Astrocyte of the cerebellum (primary cell): ENCODE measurements at regions not wholly inside any gene's neighbourhood (a gene's known extent, or its start where the extent isn't known, plus 50 kb on each side); places are given as distances from the start of the nearest gene placed in this dataset.

Experiments
- DNase-seq: peaks from one replicate; pipeline ENCODE4 v3.0.0-alpha.2; 2011; ENCODE audit warnings: low read depth
- H3K4me3 ChIP-seq: 2 replicates; pipeline ENCODE4 v1.5.1; 2011; ENCODE audit warnings: mild to moderate bottlenecking, low read depth, low read length, moderate library complexity
- CTCF ChIP-seq: IDR thresholded peaks from 2 replicates; pipeline ENCODE4 v1.5.1; 2012; ENCODE audit warnings: low read length, low read depth, moderate library complexity, mild to moderate bottlenecking; ENCODE audit errors: missing control alignments
- in situ Hi-C: cut with HindIII; loops from 2 replicates; pipeline ENCODE4 v1.10.0; 2017; ENCODE audit warnings: low sequenced_read_pairs

GRCh38 chr12:131486451-131487230 is 224.2 kb upstream of the SFSWAP start:
- DNase-seq: no peak
- TF ChIP-seq CTCF: no peak
- no peak overlapping the region for H3K4me3 ChIP-seq
- in situ Hi-C loops: no loop called here

GRCh38 chr12:131487388-131488124 is 223.3 kb upstream of the SFSWAP start:
- in situ Hi-C loops: no loop called here
- no peak overlapping the region for H3K4me3 ChIP-seq
- no peak for DNase-seq
- TF ChIP-seq CTCF: no peak

- H3K4me3 ChIP-seq: no peak overlapping the region
- no peak for TF ChIP-seq CTCF
- in situ Hi-C loops: no loop called here
- DNase-seq: no peak
Measured at GRCh38 chr12:131489718-131490117, 221.2 kb upstream of the SFSWAP start.

GRCh38 chr12:131491155-131491554 is 219.7 kb upstream of the SFSWAP start:
- no peak for TF ChIP-seq CTCF
- no peak for DNase-seq
- in situ Hi-C loops: no loop called here
- no peak overlapping the region for H3K4me3 ChIP-seq

- DNase-seq: no peak
- no peak for TF ChIP-seq CTCF
- in situ Hi-C loops: no loop called here
- no peak overlapping the region for H3K4me3 ChIP-seq
Measured at GRCh38 chr12:131491916-131492490, 218.9 kb upstream of the SFSWAP start.

- in situ Hi-C loops: no loop called here
- DNase-seq: no peak
- no peak overlapping the region for H3K4me3 ChIP-seq
- TF ChIP-seq CTCF: no peak
Measured at GRCh38 chr12:131493068-131493826, 217.6 kb upstream of the SFSWAP start.
